DOHH2 (cell line): ENCODE measurements at regions not wholly inside any gene's neighbourhood (a gene's known extent, or its start where the extent isn't known, plus 50 kb on each side); places are given as distances from the start of the nearest gene placed in this dataset.

Experiments used
- H3F3A ChIP-seq: fragments of 200-600 bp; sonication (generic), shearing (Covaris generic); 2 replicates; pipeline ENCODE4 v1.6.0; 2016; ENCODE audit warnings: antibody characterized with exemption, mild to moderate bottlenecking; ENCODE audit not compliant: control insufficient read depth, insufficient read depth
- H3K27ac ChIP-seq: fragments of 200-600 bp; sonication (generic); 2 replicates; pipeline ENCODE4 v1.5.1; 2014; ENCODE audit warnings: low read depth, mild to moderate bottlenecking, low read length, moderate library complexity
- H3K27me3 ChIP-seq: fragments of 200-600 bp; sonication (generic); 2 replicates; pipeline ENCODE4 v1.6.1; 2014; ENCODE audit warnings: mild to moderate bottlenecking, low read length, mixed read lengths; ENCODE audit not compliant: control insufficient read depth
- H3K36me3 ChIP-seq: fragments of 200-600 bp; sonication (generic); 2 replicates; pipeline ENCODE4 v1.6.1; 2014; ENCODE audit warnings: mild to moderate bottlenecking, low read length, moderate library complexity, mixed read lengths; ENCODE audit not compliant: control insufficient read depth
- H3K4me1 ChIP-seq: fragments of 200-600 bp; sonication (generic); 2 replicates; pipeline ENCODE4 v1.6.1; 2014; ENCODE audit warnings: mild to moderate bottlenecking, low read length, mixed read lengths; ENCODE audit not compliant: control insufficient read depth
- H3K4me2 ChIP-seq: fragments of 200-600 bp; sonication (generic); 2 replicates; pipeline ENCODE4 v1.6.0; 2014; ENCODE audit warnings: mild to moderate bottlenecking, low read length, moderate library complexity
- H3K4me3 ChIP-seq: fragments of 200-600 bp; sonication (generic); 2 replicates; pipeline ENCODE4 v1.5.1; 2014; ENCODE audit warnings: mild to moderate bottlenecking, low read length, mixed read lengths
- H3K79me2 ChIP-seq: fragments of 200-600 bp; sonication (generic); 2 replicates; pipeline ENCODE4 v1.6.1; 2014; ENCODE audit warnings: mild to moderate bottlenecking, low read length, mixed read lengths; ENCODE audit not compliant: control insufficient read depth
- H3K9me2 ChIP-seq: fragments of 200-600 bp; sonication (generic); replicated peaks from 2 replicates; pipeline ENCODE4 v1.6.1; 2014; ENCODE audit warnings: mild to moderate bottlenecking, low read length, mixed read lengths; ENCODE audit not compliant: control insufficient read depth
- H3K9me3 ChIP-seq: fragments of 200-600 bp; sonication (generic); 2 replicates; pipeline ENCODE4 v1.6.1; 2014; ENCODE audit warnings: antibody characterized with exemption, low read length, mixed read lengths; ENCODE audit not compliant: control insufficient read depth, insufficient read depth
- H4K20me1 ChIP-seq: fragments of 200-600 bp; sonication (generic); 2 replicates; pipeline ENCODE4 v1.6.0; 2014; ENCODE audit warnings: low read depth, mild to moderate bottlenecking, antibody characterized with exemption, low read length, moderate library complexity; ENCODE audit not compliant: control insufficient read depth, insufficient read depth
- CTCF ChIP-seq: fragments of 200-600 bp; sonication (generic); IDR thresholded peaks from one replicate; pipeline ENCODE4 v1.5.1; 2014; ENCODE audit warnings: antibody characterized with exemption, mild to moderate bottlenecking, low read depth, low read length; ENCODE audit not compliant: poor library complexity, severe bottlenecking
- EZH2phosphoT487 ChIP-seq: fragments of 200-600 bp; sonication (generic); IDR thresholded peaks from 2 replicates; pipeline ENCODE4 v1.6.1; 2017; ENCODE audit warnings: borderline replicate concordance, mild to moderate bottlenecking, antibody characterized with exemption, low read length, moderate library complexity, mixed read lengths

DNA sequence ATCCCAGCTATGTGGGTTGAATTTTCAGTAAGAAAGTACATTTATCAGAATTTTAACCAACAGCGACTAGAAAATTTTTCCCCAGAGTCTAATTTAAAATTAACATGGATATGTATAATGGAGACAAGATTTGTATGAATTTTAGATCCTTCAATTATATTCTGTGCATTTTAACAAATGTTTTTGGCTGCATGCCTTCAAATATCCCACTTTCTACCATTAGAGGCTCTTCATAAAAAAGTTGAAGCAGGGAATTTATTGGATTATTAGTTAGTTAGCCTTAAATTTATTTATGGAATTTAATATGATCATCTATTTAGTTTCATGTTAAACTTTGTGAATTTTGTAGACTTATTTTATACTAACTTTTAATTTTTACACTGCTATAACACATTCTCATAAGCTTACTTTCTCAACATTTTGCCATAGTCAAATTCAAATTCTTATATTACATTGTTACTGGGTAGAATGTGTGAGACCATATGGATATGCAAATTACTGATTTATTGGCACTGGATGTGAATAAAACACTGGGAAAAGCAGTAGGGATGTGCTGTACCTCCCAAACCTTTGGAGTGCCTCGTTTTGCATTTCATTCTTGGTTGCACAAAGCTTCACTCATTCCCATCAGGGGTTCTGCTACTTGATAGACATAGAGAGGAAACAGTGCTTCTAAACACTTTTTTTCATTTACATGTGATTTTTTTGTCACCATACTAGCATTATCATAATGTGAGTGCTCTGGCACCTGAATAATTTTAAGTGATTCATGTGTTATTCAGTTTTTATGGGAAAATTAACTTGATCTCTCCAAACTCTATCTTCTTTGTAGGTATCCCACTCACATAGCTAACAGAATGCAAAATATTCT, 491.8 kb upstream of the COX7C start:
- Histone ChIP-seq H3F3A (no peaks in the 10 kb centered on the region), H3K9me3 (no peaks in the 10 kb centered on the region), H3K36me3 (no peaks in the 10 kb centered on the region), H4K20me1 (no peaks in the 10 kb centered on the region), H3K4me3 (no peak overlapping the region), H3K27me3 (no peaks in the 10 kb centered on the region), H3K4me2 (no peak overlapping the region), H3K79me2 (no peaks in the 10 kb centered on the region), H3K9me2 (no peaks in the 10 kb centered on the region), H3K4me1 (no peaks in the 10 kb centered on the region), H3K27ac (no peak overlapping the region)
- TF ChIP-seq EZH2phosphoT487 (no peak), CTCF (no peak)

- no peaks in the 10 kb centered on the region for H4K20me1 ChIP-seq
- TF ChIP-seq EZH2phosphoT487 (no peak), CTCF (no peak)
- H3K27ac ChIP-seq: no peak overlapping the region
- no peaks in the 10 kb centered on the region for H3K27me3 ChIP-seq
- H3K9me3 ChIP-seq: no peaks in the 10 kb centered on the region
- no peak overlapping the region for H3K4me3 ChIP-seq
- no peaks in the 10 kb centered on the region for H3K9me2 ChIP-seq
- no peaks in the 10 kb centered on the region for H3K36me3 ChIP-seq
- H3K79me2 ChIP-seq: no peaks in the 10 kb centered on the region
- no peaks in the 10 kb centered on the region for H3F3A ChIP-seq
- no peaks in the 10 kb centered on the region for H3K4me1 ChIP-seq
- H3K4me2 ChIP-seq: no peak overlapping the region
Measured at GRCh38 chr5:86127696-86128095, 490.0 kb upstream of the COX7C start.

- Histone ChIP-seq H3K4me1 (no peaks in the 10 kb centered on the region), H3K79me2 (no peaks in the 10 kb centered on the region), H3K27ac (no peak overlapping the region), H3F3A (no peaks in the 10 kb centered on the region), H3K9me3 (no peaks in the 10 kb centered on the region), H4K20me1 (no peaks in the 10 kb centered on the region), H3K9me2 (no peaks in the 10 kb centered on the region), H3K27me3 (no peaks in the 10 kb centered on the region), H3K4me3 (no peak overlapping the region), H3K36me3 (no peaks in the 10 kb centered on the region), H3K4me2 (no peak overlapping the region)
- TF ChIP-seq CTCF (no peak), EZH2phosphoT487 (no peak)
Measured at GRCh38 chr5:86129009-86129408, 488.7 kb upstream of the COX7C start.
